Glomerular endothelial cell (primary cell): ENCODE measurements at regions not wholly inside any gene's neighbourhood (a gene's known extent, or its start where the extent isn't known, plus 50 kb on each side); places are given as distances from the start of the nearest gene placed in this dataset.
A peak's percentile ranks its signal among the peaks of the same experiment; 100 is the strongest.
"Not testable (repeated sequence)": the region's sequence is repeated elsewhere in the genome, so short reads cannot be mapped to it uniquely, and the experiment has no call there.

Source experiments
- DNase-seq: peaks from one replicate; pipeline ENCODE4 v3.0.0-alpha.2; 2011; ENCODE audit warnings: low read depth, low spot score; ENCODE audit errors: extremely low read depth

DNA sequence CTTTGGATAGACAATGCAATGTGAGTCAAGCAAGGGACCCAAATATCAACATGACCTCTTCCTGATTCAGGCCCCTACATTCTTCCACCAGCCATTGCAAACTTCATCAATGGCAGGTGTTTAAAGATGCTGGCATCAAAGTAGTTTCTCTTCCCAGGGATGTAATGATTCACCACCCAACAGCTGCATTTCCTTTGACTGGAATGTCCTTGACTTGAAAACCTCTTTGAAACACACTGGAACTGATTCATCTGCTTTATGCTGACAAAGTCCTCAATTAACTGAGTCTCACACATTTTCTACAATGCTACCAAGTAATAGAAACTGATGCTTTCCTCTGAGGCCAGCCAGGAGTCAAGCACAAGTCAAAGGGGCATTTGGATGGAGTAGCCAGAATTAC, 385.5 kb downstream of the GBE1 start:
- no peak for DNase-seq

DNA sequence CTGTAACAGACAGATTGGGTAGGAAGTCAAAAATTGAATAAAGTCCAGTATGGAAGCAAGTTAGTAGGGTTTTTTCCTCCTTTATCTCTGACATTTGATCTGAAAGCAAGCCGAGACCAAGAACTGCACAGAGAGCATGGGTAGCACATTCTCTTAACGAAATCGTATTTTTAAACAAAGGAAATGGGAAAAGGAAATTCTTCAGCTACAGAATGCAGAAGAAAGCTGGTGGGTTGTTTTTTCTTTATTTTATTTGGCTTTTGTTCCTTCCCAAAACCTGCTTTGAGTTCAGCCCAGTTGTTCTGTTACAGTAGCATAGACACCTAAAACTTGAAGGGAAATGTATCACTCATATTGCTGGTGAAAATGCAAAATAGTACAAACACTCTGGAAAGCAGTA, 397.0 kb downstream of the GBE1 start:
- no peak for DNase-seq

DNA sequence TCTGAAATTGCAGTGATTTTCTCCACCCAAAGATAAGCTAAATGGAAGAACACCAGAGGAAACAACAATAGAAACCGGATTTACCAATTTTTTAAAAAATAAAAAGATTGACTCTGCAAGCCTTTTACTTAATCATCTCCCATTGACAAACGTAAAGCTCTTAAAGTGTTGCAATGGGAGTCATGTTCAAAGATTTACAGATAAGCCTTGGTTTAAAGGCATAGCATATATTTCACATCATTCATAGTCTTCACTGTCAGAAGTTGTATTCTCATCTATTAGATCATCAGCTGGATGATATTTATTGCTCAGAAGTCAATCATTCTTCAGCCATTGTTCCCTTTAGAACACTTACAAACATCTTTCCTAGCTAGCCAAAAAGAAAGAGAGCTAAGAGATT, 397.6 kb downstream of the GBE1 start:
- DNase-seq, result no peak

DNA sequence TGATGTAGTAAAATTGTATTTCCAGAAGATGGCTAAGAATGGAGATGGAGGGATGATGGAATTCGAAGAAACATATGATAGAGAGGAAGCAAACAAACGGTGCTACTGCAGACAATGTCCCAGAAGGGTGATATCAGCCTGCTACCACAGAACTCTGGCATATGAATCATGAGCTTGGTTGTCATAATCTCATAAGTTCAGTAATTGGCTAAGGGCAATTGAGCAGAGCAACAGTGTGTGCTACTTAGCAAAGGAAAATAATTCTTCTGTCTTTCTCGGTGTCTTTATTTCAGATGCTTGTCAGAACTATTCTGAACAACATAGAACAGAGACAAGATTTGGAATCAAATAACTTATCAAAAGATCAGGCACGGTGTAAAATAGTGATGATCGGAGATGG, 407.3 kb downstream of the GBE1 start:
- no peak for DNase-seq

DNA sequence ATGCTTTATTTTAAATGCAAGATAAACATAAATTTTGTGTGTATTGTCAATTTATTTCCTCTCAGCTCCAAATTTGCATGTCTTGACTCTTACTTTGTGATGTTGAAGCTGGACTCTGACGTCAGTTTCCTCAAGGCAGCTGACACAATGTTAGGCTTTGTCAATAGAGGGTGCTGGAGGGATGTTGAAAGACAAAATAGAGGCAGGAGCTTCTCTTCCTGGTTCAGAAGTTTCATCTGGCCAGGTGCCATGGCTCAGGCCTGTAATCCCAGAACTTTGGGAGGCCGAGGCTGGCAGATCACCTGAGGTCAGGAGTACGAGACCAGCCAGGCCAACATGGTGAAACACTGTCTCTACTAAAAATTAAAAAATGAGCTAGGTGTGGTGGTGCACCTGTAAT, 408.6 kb downstream of the GBE1 start:
- DNase-seq, result peak; percentile 61

DNA sequence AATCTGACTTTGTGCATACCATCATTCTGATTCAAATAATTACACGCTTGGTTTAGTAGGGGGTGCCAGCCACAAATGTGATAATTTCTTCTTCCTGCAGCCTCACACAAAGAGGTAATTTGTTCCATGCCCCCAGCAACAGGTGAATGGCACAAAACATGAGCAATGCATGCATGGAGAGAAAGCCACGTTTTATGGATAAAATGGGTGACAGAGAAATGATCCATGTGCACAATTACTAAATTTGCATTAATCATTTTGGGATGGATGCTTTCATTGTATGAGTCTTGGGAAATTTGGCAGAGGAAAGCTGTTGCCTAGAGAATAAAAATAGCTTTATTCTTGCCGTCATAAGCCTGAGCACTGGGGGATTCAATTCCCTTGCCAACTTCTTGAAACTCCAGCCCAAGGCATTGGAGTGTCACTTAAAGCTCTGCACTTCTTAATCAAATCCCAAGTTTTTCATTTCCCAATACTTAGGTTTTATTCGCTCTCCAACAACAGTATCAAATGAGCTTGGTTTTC, 411.6 kb downstream of the GBE1 start:
- DNase-seq, result no peak

DNA sequence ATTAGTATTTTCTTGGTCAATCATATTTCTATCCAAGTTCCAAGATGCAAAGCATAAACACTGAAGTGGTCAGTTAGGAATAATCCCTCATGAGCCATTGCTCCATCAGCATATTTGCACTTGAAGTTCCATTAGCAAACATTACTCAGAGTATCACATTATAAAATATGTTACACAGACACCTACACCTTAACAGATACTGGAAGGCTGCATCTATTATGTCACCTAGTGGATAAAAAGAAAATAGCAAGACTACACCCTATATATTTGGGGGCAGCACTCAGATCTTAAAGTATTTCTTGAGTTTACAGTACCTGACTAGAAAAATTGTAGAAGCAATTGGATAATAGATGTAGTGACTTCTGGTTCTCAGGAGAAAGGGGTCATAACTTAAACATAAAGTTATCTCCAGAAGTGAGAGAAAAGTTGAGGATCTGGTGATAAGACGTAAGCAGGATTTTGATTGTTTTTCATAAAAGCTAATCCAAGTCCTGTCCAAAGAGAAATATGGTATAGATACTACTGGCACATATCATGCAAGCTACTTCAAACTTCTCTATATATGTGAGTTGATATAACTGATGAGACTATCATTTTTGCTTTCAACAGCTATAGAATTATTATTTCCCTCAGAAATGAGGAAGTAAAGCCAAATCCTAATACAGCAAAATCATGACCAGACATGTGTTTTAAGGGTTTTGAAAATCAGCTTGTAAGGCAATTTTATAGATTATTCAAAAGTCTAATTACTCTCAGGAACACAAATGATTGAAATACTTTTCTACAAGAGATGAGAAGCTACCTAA, 422.2 kb downstream of the GBE1 start:
- DNase-seq, result peak; percentile 9

DNA sequence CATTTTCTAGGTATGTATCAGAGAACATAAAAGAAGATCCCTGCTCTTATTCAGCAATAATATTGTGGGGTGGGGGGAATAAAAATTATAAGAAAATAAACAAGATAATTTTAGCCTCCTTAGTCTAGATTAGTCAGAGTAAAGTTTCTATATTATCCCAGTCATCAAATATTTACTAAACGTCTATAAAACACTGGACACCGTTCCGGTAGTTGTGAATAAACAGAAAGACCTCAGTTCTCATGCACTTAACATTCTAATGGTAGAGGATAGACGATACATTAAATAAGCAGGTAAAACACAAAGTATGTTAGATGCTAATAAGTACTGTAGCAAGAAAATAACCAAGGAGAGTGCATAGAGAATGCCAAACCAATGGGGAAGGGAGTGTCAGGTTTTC, 425.0 kb downstream of the GBE1 start:
- DNase-seq, result no peak

DNA sequence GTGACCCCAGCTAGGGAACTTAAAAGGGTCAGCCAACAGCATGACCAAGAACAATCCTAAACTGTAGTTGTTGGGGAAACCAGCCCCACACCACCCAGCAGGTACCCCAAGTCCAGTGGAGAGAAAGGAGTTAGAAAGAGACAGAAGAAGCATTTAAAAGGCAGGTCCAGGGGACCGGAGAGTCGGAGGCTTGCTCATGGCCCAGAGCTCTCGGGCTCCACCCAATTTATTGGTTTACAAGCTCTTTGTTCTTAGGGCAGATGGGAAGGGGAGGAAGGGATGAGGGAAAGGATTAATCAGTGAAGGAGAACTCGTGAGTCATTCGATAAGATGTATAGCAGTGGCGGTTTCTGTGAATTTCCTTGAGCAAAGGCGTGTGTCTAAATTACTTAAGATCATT, 431.6 kb downstream of the GBE1 start:
- not testable (repeated sequence) for DNase-seq

DNA sequence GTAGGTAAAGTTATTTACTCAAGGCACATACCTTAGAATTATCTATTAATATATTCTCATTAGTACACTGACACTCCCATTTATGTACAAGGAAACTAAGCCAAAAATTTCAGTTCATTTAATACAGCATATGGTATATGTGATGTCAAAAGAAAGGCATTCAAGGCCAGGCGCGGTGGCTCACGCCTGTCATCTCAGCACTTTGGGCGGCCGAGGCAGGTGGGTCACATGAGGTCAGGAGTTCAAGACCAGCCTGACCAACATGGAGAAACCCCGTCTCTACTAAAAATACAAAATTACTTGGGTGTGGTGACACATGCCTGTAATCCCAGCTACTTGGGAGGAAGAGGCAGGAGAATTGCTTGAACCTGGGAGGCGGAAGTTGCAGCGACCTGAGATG, 435.2 kb downstream of the GBE1 start:
- DNase-seq, result no peak

DNA sequence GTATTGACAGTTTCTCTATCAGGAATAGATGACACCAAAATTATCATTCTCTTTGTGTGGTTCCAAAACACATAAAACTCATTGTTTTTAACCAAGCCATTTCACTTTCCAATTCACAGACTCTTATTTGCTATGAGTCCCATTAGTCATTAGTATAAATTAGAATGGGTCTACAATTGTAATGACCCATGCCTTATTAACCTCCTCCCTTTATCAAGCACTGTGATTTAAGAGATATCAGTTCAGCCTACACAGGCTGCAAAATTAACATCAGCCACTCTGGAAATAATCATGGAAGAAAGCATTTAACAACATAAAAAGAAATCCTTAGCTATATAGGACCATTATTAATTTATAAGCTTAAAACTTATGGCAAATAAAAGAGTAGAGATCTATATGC, 440.6 kb downstream of the GBE1 start:
- no peak for DNase-seq

DNA sequence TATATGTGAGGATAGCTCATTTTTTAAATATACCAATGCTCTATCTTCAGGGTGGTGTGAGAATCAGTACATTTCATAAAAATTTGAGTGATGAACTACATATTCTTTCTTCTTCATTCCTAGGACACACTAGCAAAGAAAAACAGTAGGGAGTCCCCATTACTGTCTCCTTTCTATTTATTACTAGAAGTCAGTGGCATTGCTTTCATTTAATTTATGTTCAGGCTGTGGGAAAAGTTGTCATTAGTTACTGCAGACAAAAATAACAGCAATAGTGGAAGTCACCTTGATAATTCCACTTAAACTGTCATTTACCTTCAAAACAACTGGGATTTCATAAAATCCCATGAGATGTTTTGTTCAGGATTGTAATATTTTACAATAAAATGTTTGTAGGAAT, 446.4 kb downstream of the GBE1 start:
- DNase-seq, result no peak

DNA sequence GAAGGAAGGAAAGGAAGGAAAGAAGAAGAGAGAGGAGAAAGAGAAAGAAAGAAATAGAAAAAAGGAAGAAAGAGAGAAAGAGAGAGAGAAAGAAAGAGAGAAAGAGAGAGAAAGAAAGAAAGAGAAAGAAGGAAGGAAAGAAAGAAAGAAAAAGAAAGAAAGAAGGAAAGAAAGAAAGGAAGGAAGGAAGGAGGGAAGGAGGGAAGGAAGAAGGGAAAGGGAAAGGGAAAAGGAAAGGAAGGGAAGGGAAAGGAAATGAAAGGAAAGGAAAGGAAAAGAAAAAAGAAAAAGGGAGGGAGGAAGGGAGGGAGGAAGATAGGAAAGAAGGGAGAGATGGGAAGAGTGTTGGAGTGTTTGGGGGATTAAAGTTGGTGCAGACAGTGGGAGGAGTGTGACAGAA, 450.1 kb downstream of the GBE1 start:
- DNase-seq, result no peak

DNA sequence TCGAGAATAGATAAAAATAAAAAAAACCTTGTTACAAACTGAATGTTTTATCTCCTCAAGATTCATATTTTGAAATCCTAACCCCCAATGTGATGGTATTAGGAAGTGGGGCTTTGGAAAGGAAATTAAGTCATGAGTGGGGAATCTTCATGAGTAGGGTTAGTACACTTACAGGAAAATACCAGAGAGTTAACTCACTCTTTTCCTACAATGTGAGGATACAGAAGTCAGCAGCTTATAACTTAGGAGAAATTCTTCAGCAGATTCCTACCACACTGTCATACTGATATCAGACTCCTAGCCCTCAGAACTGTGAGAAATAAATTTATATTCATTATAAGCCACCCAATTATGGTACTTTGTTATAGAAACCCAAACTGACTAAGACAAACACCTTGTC, 453.1 kb downstream of the GBE1 start:
- DNase-seq, result no peak

DNA sequence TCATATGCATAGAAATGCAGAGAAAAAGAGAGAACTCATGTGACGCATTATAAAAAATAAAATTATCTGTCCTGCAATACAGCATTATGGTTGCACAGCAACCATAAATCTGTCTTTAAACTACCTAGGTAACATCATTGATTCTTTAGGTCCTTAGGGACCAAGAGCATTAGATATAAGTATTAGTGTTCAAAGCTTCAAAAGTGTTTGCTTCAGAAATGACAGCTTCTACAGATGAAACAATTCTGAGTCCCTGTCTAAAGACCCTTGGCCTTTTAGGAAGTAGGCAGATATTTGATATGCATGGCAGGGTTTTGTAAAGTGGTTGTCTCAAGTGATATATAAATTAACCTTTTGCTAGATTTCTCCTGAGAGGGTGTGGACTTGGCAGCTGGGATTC, 454.2 kb downstream of the GBE1 start:
- DNase-seq, result no peak

DNA sequence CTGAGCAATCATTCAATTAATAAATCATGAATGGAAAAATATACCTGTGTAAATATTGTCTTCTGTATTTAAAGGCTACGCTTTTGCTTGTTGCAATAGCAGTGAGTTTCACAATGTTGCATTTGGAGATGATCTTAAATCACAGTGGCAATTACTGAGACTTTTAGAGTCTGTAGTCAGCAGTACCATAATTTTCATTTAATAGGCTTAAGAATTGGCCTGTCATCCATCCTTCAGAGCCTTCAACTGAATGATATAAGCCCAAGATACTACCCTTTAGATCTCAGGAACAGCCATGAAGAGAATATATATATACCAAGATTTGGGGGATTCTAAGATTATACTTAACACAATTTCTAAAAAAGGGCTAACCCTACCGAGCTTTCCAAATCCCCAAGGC, 458.1 kb downstream of the GBE1 start:
- no peak for DNase-seq

DNA sequence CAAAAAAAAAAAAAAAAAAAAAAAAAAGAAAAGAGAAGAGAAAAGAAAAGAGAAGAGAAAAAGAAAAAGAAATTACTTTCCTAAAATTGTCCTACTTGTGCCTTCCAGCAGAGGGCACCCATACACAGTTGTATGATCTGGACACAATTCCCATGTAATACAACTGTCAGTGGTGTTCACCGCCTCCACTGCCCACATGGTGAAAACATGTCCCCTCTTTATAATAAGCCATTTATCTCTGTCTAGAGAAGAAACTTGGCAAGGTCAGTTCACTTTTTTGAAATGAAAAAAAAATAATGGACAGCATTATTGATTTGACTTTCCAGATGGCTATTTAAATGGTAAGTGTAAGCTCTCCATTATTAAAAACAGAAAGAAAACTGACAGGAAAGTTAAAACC, 459.4 kb downstream of the GBE1 start:
- no peak for DNase-seq

DNA sequence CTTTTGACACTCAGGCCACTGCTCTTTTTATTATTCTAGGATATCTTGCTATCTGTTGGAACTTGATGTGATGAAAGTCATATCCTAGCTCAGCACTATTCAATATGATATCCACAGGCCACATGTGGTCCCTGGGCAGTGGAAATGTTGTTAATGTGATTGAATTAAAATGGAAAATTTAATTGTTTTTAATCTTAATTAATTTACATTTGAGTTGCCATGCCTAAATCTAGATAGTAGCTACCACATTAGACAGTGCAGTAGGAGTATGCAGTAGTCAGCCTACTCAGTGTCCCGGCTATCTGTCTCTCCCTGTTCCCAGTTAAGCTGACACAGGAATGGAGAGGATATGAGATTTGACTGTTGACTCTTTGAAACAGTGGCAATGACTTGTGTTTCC, 460.2 kb downstream of the GBE1 start:
- DNase-seq, result no peak

DNA sequence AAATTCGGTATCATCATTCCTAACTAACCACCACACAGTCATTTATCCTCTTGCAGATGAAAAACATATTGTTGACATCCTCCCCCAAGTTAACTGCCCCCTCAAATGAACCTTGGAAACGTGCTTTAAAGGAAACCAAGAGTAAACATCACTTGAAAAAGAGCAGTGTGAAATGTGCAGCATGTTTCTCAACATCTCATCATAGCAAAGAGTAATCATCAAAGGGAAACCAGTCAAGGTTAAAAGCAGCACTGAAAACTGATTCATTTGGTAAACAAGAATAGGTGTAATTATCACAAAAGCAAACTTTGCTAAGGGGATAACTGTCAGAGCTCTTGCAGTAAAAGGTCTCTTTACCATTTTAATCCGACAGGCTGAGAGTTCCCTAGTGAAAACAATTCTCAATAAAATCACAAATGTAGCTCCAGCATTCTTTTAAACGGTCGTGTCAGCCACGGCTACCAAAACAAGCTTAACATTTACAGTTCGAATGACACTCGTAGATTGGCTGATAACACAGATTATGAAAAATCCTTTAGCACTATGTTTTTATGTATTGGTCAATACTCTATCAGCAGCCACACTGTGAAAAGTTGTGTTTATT, 461.0 kb downstream of the GBE1 start:
- DNase-seq, result no peak

DNA sequence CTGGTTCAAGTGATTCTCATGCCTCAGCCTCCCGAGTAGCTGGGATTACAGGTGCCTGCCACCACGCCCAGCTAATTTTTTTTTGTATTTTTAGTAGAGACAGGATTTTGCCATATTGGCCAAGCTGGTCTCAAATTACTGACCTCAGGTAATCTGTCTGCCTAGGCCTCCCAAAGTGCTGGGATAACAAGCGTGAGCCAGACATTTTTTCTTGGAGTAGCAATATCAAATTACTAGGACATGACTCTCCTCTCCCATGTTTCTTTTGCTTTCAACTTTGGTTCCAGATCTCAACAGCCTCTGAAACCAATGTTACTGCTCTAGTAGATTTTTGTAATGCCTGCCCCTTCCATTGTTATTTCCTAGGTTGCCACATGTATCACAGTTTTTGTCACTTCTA, 462.0 kb downstream of the GBE1 start:
- DNase-seq, result no peak

DNA sequence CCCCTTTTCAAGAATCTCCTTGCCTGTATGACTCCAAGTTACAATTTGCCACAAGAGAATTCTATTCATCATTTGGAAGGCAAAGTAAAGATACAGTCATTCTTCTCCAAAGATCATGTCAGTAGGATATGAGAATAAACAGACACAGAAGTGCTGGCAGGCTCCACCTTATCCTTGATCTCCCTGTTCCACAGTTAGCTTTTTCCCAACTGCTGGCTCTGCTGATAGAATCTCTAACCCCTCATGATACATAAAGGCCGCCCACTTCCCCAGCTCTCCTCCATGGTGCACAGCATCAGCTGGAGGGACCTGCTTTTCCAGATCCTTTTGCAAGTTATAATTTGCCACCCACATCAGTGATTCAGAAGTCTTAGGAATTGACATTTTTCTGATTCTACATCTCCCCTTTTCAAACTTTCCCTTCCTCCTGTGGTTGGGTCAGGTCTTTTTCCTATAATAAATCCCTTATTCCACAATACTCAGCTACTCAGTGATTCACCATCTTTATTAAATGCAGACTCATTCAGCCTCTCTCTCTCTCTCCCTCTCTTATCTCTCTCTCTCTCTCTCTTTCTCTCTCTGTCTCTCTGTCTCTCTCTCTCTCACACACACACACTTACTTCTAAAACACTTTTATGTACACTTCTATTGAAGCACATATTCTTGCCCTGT, 465.4 kb downstream of the GBE1 start:
- no peak for DNase-seq

DNA sequence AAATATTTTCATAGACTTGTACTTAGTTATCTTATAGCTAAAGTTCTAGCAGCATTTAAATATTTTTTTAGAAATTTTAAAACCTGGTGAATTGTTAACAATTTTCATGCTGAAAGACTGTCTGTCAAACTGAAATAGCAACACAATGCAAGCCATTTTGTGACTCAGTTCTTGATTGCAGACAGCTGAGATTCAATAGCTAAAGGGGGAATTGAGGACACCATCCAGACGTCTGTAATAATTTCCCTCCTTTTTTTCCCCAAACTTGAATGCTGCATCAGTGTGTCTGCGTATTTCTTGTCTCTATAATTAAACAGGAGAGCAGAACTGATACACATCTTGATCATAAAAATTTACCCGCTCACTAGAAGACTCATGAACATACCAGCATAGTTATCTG, 468.3 kb downstream of the GBE1 start:
- DNase-seq, result no peak
